DMS153 treated with DMSO at 0.1 percent for 48 hours (cell line): ENCODE measurements at regions not wholly inside any gene's neighbourhood (a gene's known extent, or its start where the extent isn't known, plus 50 kb on each side); places are given as distances from the start of the nearest gene placed in this dataset.
A peak's percentile ranks its signal among the peaks of the same experiment; 100 is the strongest.

Experiments used
- DNase-seq: peaks from one replicate; lab custom pipeline; 2025; ENCODE audit not compliant: unreplicated experiment; lab: John Stamatoyannopoulos, UW

DNA sequence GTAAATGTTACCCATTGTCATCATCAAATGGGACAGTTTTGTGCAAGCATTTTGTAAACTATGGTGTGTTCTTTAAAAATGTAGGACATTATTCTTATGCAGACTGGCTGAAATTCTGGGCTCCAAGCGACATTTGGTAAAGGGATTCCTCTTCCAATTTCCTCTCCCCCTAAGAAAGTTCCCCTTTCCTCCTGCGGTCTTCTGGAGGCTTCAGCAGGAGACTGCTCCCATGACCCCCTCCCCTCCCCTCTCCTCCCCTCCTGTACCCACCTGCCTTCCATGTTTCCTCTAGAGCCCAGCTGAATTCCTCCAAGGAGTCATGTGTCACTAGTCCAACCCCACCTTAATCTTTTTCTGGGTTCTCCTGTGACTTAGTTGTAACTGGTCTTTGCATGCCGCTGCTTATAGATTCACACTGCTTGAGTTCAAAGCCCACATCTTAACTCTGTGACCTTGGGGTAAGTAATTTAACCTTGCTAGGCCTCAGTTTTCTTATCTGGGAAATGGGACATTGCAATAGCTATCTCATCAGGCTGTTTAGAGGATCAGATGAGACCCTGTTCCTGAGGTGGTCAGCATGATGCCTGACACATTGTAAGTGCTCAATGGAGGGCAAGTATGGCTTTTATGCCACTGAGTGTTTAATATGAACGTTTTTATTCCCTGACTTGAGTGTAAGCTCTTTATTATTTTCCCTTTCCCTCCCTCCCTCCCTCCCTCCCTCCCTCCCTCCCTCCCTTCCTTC lies 69.9 kb upstream of the WDR26 start:
- no peak for DNase-seq

- no peak for DNase-seq
Measured at GRCh38 chr1:224505454-224506093, 71.0 kb upstream of the WDR26 start.

DNA sequence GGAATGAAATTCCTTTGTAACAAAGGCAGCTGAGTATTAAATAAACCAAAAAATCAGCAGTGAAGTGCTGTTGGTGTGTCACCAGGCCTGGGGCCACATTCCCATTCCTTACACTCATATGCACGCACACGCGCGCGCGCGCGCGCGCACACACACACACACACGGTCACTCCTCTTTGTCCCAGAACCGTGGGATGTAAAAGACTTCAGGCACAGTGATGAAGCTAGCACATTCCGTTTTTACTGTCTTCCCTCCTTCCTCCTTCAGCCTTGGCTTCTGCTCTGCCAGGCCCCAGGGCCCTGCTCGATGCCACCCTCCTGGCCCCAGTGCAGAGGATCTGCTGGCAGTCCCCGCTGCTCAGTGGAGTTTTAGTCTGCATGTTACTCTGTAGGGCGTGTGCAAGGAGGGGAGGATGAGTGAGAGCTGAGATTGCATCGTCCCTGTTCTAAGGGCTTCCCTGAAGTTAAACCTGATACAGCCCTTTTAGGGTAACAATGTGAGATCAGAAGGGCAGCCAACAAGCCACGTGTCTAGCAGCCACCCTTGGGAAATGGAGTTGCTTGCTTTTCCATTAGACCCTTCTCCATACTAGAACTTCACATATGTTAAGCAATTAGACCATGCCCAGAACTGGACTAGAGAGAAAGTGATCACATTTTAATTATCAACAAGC lies 71.7 kb upstream of the WDR26 start:
- DNase-seq = no peak

GRCh38 chr1:224507771-224508523 lies 73.3 kb upstream of the WDR26 start:
- no peak for DNase-seq

- no peak for DNase-seq
Measured at GRCh38 chr1:224509907-224510306, 75.3 kb upstream of the WDR26 start.

- no peak for DNase-seq
Measured at GRCh38 chr1:224510880-224511645, 76.5 kb upstream of the WDR26 start.

DNA sequence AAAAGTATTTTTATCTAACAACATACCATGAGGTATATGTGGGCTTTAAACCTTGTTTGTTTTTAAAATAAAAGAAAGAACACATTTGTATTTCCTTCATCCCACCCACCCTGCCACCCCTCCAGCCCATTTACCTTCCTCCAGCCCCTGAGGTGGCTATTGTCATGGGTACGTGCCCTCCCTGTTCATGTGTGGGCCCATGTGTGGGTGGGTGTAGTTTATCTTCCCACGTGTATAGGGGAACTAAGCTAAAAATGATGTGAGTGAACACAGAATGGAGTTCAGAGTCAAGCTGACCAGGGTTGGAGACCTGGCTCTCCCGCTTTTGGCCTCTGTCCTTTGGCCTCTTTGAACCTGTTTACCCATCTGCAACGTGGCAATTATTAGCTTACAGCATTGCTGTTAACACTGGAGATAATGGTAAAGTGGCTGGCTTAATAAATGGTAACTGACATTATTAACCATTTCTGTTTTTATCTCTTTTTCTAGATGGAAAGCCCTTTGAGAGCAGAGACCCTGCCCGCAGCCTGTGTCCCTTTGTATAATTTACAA lies 78.1 kb upstream of the WDR26 start:
- no peak for DNase-seq

- no peak for DNase-seq
Measured at GRCh38 chr1:224513383-224513782, 78.8 kb upstream of the WDR26 start.

- DNase-seq = peak; percentile 92
Measured at GRCh38 chr1:224513787-224514209, 79.2 kb upstream of the WDR26 start.

DNA sequence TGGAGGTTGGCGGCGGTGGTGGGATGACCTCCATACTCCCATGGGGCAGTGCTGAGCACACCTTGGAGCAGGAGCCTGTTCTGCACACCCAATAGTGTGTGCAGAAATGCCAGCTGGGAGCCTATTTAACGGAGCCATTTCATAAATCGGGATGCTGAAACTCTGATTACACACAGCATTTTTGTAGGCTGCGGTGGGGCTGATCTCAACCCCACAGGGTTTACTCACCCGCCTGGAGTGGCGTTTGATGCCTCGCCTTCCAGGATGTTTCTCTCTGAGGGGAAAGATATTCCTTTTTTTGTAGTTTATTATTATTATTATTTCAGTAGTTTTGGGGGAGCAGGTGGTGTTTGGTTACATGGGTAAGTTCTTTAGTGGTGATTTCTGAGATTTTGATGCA lies 82.6 kb upstream of the WDR26 start:
- no peak for DNase-seq

DNA sequence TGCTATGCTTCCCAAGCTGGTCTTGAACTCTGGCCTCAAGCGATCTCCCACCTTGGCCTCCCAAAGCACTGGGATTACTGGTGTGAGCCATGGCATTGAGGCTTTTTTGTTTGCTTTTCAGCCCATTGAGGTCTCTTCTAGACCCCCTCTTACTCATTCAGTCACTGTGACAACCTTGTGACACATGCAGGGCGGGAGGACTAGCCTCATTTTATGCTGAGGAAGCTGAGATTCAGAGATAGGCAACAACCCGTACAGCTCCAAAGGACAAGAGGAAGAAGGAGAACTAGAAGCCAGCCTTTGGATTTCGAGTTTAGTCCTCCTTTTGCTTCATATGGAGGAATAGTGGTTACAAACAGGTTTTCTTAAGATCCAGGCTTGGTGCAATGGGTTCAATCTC lies 83.9 kb upstream of the WDR26 start:
- no peak for DNase-seq

DNA sequence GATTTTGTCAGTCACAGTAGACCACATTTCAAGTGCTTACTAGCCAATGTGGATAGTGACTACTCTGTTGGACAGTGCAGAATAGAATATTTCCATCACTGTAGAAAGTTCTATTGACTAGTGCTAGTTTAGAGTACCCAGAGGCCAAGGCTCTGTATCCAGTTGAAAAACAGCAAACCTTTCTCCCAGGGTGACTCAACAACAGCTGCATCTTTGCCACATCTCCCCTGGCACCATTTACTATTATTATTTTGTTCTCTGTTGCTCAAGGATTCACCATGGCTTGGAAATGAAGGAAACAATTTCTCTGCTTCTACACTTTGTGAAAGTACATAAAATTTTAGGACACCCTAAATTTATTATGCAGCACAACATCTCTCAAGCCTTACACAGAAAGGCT lies 85.3 kb upstream of the WDR26 start:
- DNase-seq = no peak

DNA sequence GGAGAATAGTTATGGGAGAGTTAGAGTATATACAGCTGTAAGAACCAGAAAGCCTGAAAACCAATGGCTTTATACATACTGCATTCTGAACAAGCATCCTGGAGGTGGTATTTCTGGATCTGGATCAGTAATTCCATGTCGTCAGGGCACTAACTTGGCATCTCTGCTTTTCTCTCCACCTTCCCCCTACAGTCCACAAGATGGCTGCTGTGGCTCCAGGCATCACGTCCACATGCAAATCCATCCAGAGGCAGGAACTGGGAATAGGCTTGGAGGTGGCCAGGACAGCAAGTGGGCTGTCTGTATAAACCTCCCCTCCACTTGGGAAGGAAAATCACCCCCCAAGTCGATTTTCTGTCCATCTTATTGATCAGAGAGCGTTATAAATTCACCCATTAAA lies 86.2 kb upstream of the WDR26 start:
- no peak for DNase-seq

- peak; percentile 55 for DNase-seq
Measured at GRCh38 chr1:224521904-224522734, 87.5 kb upstream of the WDR26 start.

- DNase-seq = no peak
Measured at GRCh38 chr1:224523676-224524075, 89.1 kb upstream of the WDR26 start.

- no peak for DNase-seq
Measured at GRCh38 chr1:224524679-224525078, 90.1 kb upstream of the WDR26 start.

DNA sequence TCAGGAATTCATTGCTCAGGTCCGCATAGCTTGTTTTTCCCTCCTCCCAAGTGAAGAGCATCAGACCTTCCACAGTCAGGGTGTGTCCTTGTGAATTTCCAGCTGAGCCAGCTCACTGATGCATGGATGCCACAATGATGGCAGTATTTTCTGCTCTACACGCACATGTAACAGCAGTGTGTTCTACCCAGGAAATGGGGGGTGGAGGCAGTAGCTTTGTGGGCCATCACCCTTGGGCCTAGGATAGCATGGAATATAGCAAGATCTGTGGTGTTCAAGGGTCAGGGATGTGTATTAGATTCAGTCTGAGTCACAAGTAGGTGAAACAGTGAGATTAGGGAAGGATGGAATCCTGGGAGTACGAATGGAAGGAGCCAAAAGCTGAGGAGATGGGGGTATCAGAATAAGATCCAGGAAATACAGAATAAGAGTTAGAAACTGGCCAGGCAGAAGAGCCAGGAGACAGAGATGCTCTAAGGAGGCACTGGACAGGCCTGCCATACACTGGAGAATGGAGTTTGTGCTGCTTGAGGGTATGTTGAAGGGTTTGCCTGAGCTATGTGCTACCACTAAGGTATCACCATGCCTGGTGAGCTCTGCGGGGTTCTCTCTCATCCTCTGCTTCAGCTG lies 90.6 kb upstream of the CNIH3 start:
- DNase-seq = no peak

DNA sequence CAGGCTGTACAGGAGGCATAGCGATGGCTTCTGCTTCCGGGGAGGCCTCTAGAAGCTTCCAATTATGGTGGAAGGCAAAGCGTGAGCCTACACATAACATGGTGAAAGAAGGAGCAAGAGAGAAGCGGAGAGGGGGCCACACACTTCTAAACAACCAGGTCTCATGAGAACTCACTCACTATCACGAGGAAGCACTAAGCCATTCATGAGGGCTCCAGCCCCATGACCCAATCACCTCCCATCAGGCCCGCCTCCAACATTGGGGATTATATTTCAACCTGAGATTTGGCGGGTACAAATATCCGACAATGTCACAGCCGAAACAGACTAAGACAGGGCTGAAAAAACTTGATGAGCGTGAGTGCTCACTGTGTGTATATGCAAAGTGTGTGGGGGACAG lies 89.3 kb upstream of the CNIH3 start:
- no peak for DNase-seq

DNA sequence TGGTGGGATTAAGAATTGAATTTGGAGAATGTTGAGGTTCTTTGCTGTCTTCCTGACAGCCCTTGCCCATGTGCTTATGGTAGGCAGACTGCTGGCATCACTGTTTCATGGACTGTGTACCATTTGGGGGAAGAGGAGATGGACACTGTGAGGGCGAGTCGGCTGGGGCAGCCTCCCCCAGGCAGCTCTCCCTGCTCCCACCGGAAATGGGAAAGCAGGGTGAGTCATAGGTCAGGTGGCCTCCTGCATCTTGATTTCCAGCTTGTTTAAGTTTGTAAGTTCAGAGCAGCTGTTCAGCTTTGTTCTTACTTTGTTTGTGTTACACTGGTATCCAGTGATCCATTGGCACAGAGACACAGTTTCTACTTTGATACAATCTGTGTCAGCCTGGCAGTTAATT lies 87.2 kb upstream of the CNIH3 start:
- DNase-seq = no peak
